Pancreas (tissue), 10 donors: ENCODE measurements at regions not wholly inside any gene's neighbourhood (a gene's known extent, or its start where the extent isn't known, plus 50 kb on each side); places are given as distances from the start of the nearest gene placed in this dataset.

Source experiments
- ATAC-seq, 4 donors: fragments of 200-7000 bp; cut with Tn5 transposase; one replicate each; pipeline versions ENCODE4 v1.8.0 to v1.9.1; 2020; ENCODE audit warnings: mild to moderate bottlenecking in 4 of 4, moderate library complexity in 4 of 4
- DNase-seq, 6 donors: peaks; one replicate each; pipeline ENCODE4 v3.0.0-alpha.2; 2020
- FAIRE-seq: peaks from 2 replicates; lab custom pipeline; 2012; peaks lifted over from hg19 to GRCh38; lab: Jason Lieb, UNC
- H3K27ac ChIP-seq, 4 donors: fragments of 200-600 bp; sonication (generic); 1 replicate in 3 of 4; 2 replicates in 1 of 4; pipeline versions ENCODE4 v1.5.0 to v1.8.0; 2020
- H3K27me3 ChIP-seq, 4 donors: fragments of 200-600 bp; one replicate each; pipeline ENCODE4 v1.8.0; 2021
- H3K36me3 ChIP-seq, 3 donors: fragments of 200-600 bp; sonication (generic) in 1 of 3; one replicate each; pipeline versions ENCODE4 v1.5.0 to v1.8.0; 2020 to 2021
- H3K4me1 ChIP-seq, 3 donors: fragments of 200-600 bp; one replicate each; pipeline ENCODE4 v1.8.0; 2021
- H3K4me3 ChIP-seq, 4 donors: fragments of 200-600 bp; sonication (generic) in 2 of 4; one replicate each; pipeline versions ENCODE4 v1.5.0 to v1.8.0; 2020 to 2021
- H3K9me3 ChIP-seq, 4 donors: fragments of 200-600 bp; one replicate each; pipeline ENCODE4 v1.8.0; 2021
- CTCF ChIP-seq, 4 donors: fragments of 200-600 bp; sonication (generic) in 3 of 4; IDR thresholded peaks; one replicate each; pipeline versions ENCODE4 v1.5.0 to v1.8.0; 2021; ENCODE audit warnings: antibody characterized with exemption in 4 of 4
- WGBS, 2 donors: extraction: QIAGEN DNeasy Blood & Tissue Kit; methylation state at CpG; one replicate each; pipeline ENCODE4 v1.1.7; 2013; 5-methylcytosine and 5-hydroxymethylcytosine counted together
- intact Hi-C, 3 donors: fragments of 100-400 bp; cut with DNase I; formaldehyde crosslinking; loops; one replicate each; pipeline versions ENCODE4 v1.11.1 to v1.14.2; 2022
- donor health status: healthy with polysubstance abuse.
- donor health status: DM: no; HTN: no; CAD: no; lungs with moderate emphysema.
- donor health status: DM: no; HTN: no; CAD: no.
- donor health status: control.
- donor health status: control.
- donor health status: Bipolar disorder and iron deficiency.
- donor health status: DM: yes; HTN: yes; CAD: no.
- donor health status: DM: no; HTN: no; CAD: no.
- donor health status: DM: no; HTN: no; CAD: no.
- donor health status: DM: yes; HTN: yes; CAD: no.

GRCh38 chr14:26996246-26996645, 398.4 kb upstream of the NOVA1 start:
- no peaks in the 10 kb centered on the region for H3K4me1 ChIP-seq
- H3K9me3 ChIP-seq, result no peaks in the 10 kb centered on the region
- no peaks in the 10 kb centered on the region for H3K36me3 ChIP-seq
- H3K4me3 ChIP-seq, result no peak overlapping the region
- no peak overlapping the region for H3K27ac ChIP-seq
- intact Hi-C loops, result no loop called here
- no peak for TF ChIP-seq CTCF (IDR thresholded peaks at IDR 0.05)
- 51 to 55% methylated on average over 2 of the region's 2 CpGs for WGBS, 2 donors
- no peak for ATAC-seq
- H3K27me3 ChIP-seq, result no peaks in the 10 kb centered on the region
- DNase-seq, result no peak
- no peak for FAIRE-seq

GRCh38 chr14:27002179-27002578, 404.3 kb upstream of the NOVA1 start:
- no peaks in the 10 kb centered on the region for H3K27me3 ChIP-seq
- FAIRE-seq (no peak), ATAC-seq (no peak), DNase-seq (no peak)
- intact Hi-C loops, result no loop called here
- no peaks in the 10 kb centered on the region for H3K9me3 ChIP-seq
- no peaks in the 10 kb centered on the region for H3K36me3 ChIP-seq
- whole genome bisulfite sequencing, 2 donors, result 75 to 83% methylated on average over 2 of the region's 2 CpGs
- H3K4me1 ChIP-seq, result no peaks in the 10 kb centered on the region
- TF ChIP-seq CTCF (IDR thresholded peaks at IDR 0.05), result no peak
- no peak overlapping the region for H3K27ac ChIP-seq
- H3K4me3 ChIP-seq, result no peak overlapping the region

GRCh38 chr14:27006570-27006969, 408.7 kb upstream of the NOVA1 start:
- intact Hi-C loops, result no loop called here
- Histone ChIP-seq H3K36me3 (no peaks in the 10 kb centered on the region), H3K4me1 (no peaks in the 10 kb centered on the region), H3K27ac (no peak overlapping the region), H3K27me3 (no peaks in the 10 kb centered on the region), H3K9me3 (no peaks in the 10 kb centered on the region), H3K4me3 (no peak overlapping the region)
- FAIRE-seq (no peak), DNase-seq (no peak), ATAC-seq (no peak)
- TF ChIP-seq CTCF (IDR thresholded peaks at IDR 0.05), result no peak
- 86 to 87% methylated on average over 1 of the region's 1 CpG for WGBS, 2 donors

GRCh38 chr14:27008187-27008586, 410.4 kb upstream of the NOVA1 start:
- FAIRE-seq (no peak), ATAC-seq (no peak), DNase-seq (no peak)
- Histone ChIP-seq H3K4me1 (no peaks in the 10 kb centered on the region), H3K27me3 (no peaks in the 10 kb centered on the region), H3K36me3 (no peaks in the 10 kb centered on the region), H3K27ac (no peak overlapping the region), H3K9me3 (no peaks in the 10 kb centered on the region), H3K4me3 (no peak overlapping the region)
- intact Hi-C loops, result no loop called here
- TF ChIP-seq CTCF (IDR thresholded peaks at IDR 0.05), result no peak

GRCh38 chr14:27012641-27013040, 414.8 kb upstream of the NOVA1 start:
- no peak overlapping the region for H3K4me3 ChIP-seq
- no peak for TF ChIP-seq CTCF (IDR thresholded peaks at IDR 0.05)
- no peaks in the 10 kb centered on the region for H3K27me3 ChIP-seq
- 53 to 67% methylated on average over 3 of the region's 3 CpGs for WGBS, 2 donors
- intact Hi-C loops, result no loop called here
- ATAC-seq (no peak), FAIRE-seq (no peak), DNase-seq (no peak)
- H3K36me3 ChIP-seq, result no peaks in the 10 kb centered on the region
- H3K9me3 ChIP-seq, result no peaks in the 10 kb centered on the region
- no peak overlapping the region for H3K27ac ChIP-seq
- no peaks in the 10 kb centered on the region for H3K4me1 ChIP-seq
